HCT116 (cell line): ENCODE measurements at regions not wholly inside any gene's neighbourhood (a gene's known extent, or its start where the extent isn't known, plus 50 kb on each side); places are given as distances from the start of the nearest gene placed in this dataset.

Experiments
- ATAC-seq: fragments of 200-7000 bp; cut with Tn5 transposase; 2 replicates; pipeline ENCODE4 v1.9.1; 2020; ENCODE audit warnings: mild to moderate bottlenecking, moderate library complexity
- BruUV-seq: library from RNA; stranded (reverse); fragments of 400-500 nt; replicated peaks from 2 replicates; lab custom pipeline; 2021; lab: Mats Ljungman, UMichigan
- CTCF ChIA-PET: fragments of 300-600 bp; sonication (Branson Sonifier 250); formaldehyde crosslinking; loops from one replicate; lab custom pipeline; 2021; ENCODE audit warnings: antibody characterized with exemption; lab: Charles Lee
- POLR2A ChIA-PET: fragments of 300-600, 350-600 bp; sonication (Branson Sonifier 250); formaldehyde crosslinking; loops from one replicate; lab custom pipeline; 2021; ENCODE audit warnings: antibody characterized with exemption; lab: Charles Lee
- RAD21 ChIA-PET, 2 experiments: fragments of 300-600 bp; sonication (Branson Sonifier 250); formaldehyde crosslinking; loops; one replicate each; lab custom pipeline; 2023; ENCODE audit warnings: low total read pairs in 2 of 2; ENCODE audit not compliant: uncharacterized antibody in 2 of 2, unreplicated experiment in 2 of 2, low non-redundant PET in 1 of 2; lab: Charles Lee
- DNase-seq: peaks from one replicate; pipeline ENCODE4 v3.0.0-alpha.2; 2010; ENCODE audit warnings: low read depth, low spot score
- H2AFZ ChIP-seq: fragments of 200-600 bp; shearing (Covaris generic), sonication (generic); 2 replicates; pipeline ENCODE4 v1.6.1; 2017; ENCODE audit warnings: low read depth, mixed run types, mixed read lengths, antibody characterized with exemption, low read length; ENCODE audit not compliant: poor library complexity, severe bottlenecking
- H3K27ac ChIP-seq: 2 replicates; pipeline ENCODE4 v1.5.1; 2012; ENCODE audit warnings: low read depth, low read length
- H3K27me3 ChIP-seq: fragments of 200-600 bp; sonication (generic); 2 replicates; pipeline ENCODE4 v1.6.1; 2016; ENCODE audit warnings: mixed run types, low read length, mixed read lengths; ENCODE audit not compliant: insufficient read depth
- H3K36me3 ChIP-seq, 2 experiments: fragments of 200-500 bp in 1 of 2; fragments of 200-600 bp in 1 of 2; sonication (Bioruptor generic) in 1 of 2; sonication (generic) in 1 of 2; 2 replicates each; pipeline versions ENCODE4 v1.5.1 to v1.6.1; 2014 to 2016; ENCODE audit warnings: low read length in 2 of 2, inconsistent platforms in 1 of 2, mixed read lengths in 1 of 2, mixed run types in 1 of 2; ENCODE audit not compliant: insufficient read depth in 2 of 2, control insufficient read depth in 1 of 2
- H3K4me1 ChIP-seq, 2 experiments: fragments of 200-600 bp in 1 of 2; sonication (generic) in 1 of 2; 2 replicates each; pipeline versions ENCODE4 v1.5.1 to v1.6.1; 2012 to 2017; ENCODE audit warnings: low read length in 2 of 2, inconsistent platforms in 1 of 2, mild to moderate bottlenecking in 1 of 2, mixed read lengths in 1 of 2, mixed run types in 1 of 2, moderate library complexity in 1 of 2; ENCODE audit not compliant: insufficient read depth in 2 of 2, control insufficient read depth in 1 of 2
- H3K4me2 ChIP-seq: fragments of 200-600 bp; sonication (generic); 2 replicates; pipeline ENCODE4 v1.6.1; 2017; ENCODE audit warnings: mixed run types, low read length, mixed read lengths
- H3K4me3 ChIP-seq, 2 experiments: fragments of 200-600 bp in 1 of 2; sonication (generic) in 1 of 2; replicated peaks in 1 of 2; 2 replicates each; pipeline ENCODE4 v1.5.1; 2011 to 2016; ENCODE audit warnings: low read length in 2 of 2, control low read depth in 1 of 2, low read depth in 1 of 2, mild to moderate bottlenecking in 1 of 2, mixed read lengths in 1 of 2, mixed run types in 1 of 2
- H3K79me2 ChIP-seq: fragments of 200-600 bp; sonication (generic); 2 replicates; pipeline ENCODE4 v1.6.1; 2017; ENCODE audit warnings: mild to moderate bottlenecking, mixed run types, low read length, moderate library complexity, mixed read lengths; ENCODE audit not compliant: insufficient read depth
- H3K9ac ChIP-seq: fragments of 200-600 bp; sonication (generic); 2 replicates; pipeline ENCODE4 v1.6.1; 2016; ENCODE audit warnings: low read length, mixed read lengths
- H3K9me2 ChIP-seq: fragments of 200-600 bp; sonication (generic), shearing (Covaris generic); 2 replicates; pipeline ENCODE4 v1.6.1; 2017; ENCODE audit warnings: mixed run types, mild to moderate bottlenecking, moderate library complexity; ENCODE audit not compliant: insufficient read depth
- H3K9me3 ChIP-seq, 2 experiments: fragments of 200-500 bp in 1 of 2; fragments of 200-600 bp in 1 of 2; sonication (Bioruptor generic) in 1 of 2; sonication (generic) in 1 of 2; 2 replicates each; pipeline ENCODE4 v1.6.1; 2014 to 2017; ENCODE audit warnings: low read length in 2 of 2, mixed read lengths in 2 of 2, inconsistent platforms in 1 of 2, low read depth in 1 of 2, mild to moderate bottlenecking in 1 of 2, mixed run types in 1 of 2, moderate library complexity in 1 of 2; ENCODE audit not compliant: control insufficient read depth in 1 of 2, insufficient read depth in 1 of 2
- H4K20me1 ChIP-seq: fragments of 200-600 bp; sonication (generic), shearing (Covaris generic); 2 replicates; pipeline ENCODE4 v1.6.1; 2017; ENCODE audit warnings: mixed run types, mild to moderate bottlenecking, moderate library complexity; ENCODE audit not compliant: insufficient read depth
- CBX3 ChIP-seq: IDR thresholded peaks from 2 replicates; pipeline ENCODE4 v1.6.1; 2012; ENCODE audit warnings: low read depth
- CEBPB ChIP-seq: IDR thresholded peaks from 2 replicates; pipeline ENCODE4 v1.6.1; 2012; ENCODE audit warnings: low read depth
- EGR1 ChIP-seq: IDR thresholded peaks from 2 replicates; pipeline ENCODE4 v1.6.1; 2012; ENCODE audit warnings: low read depth
- ELF1 ChIP-seq: IDR thresholded peaks from 2 replicates; pipeline ENCODE4 v1.6.1; 2012; ENCODE audit warnings: low read depth, borderline replicate concordance
- EZH2phosphoT487 ChIP-seq: fragments of 200-600 bp; IDR thresholded peaks from 2 replicates; pipeline ENCODE4 v1.6.1; 2018; ENCODE audit warnings: antibody characterized with exemption, borderline replicate concordance
- FOSL1 ChIP-seq: IDR thresholded peaks from 2 replicates; pipeline ENCODE4 v1.6.1; 2012; ENCODE audit warnings: low read depth
- MAX ChIP-seq: IDR thresholded peaks from 2 replicates; pipeline ENCODE4 v1.6.1; 2012
- POLR2A ChIP-seq: IDR thresholded peaks from 2 replicates; pipeline ENCODE4 v1.7.0; 2011; ENCODE audit warnings: borderline replicate concordance; ENCODE audit not compliant: insufficient read depth, insufficient read length; ENCODE audit errors: extremely low read depth
- POLR2AphosphoS5 ChIP-seq: IDR thresholded peaks from 2 replicates; pipeline ENCODE4 v1.6.1; 2011; ENCODE audit warnings: mild to moderate bottlenecking, low read depth, low read length, moderate library complexity
- RAD21 ChIP-seq: IDR thresholded peaks from 2 replicates; pipeline ENCODE4 v1.6.1; 2012; ENCODE audit warnings: low read depth, mild to moderate bottlenecking
- SIN3A ChIP-seq: IDR thresholded peaks from 2 replicates; pipeline ENCODE4 v1.6.1; 2012; ENCODE audit warnings: low read depth
- SP1 ChIP-seq: IDR thresholded peaks from 2 replicates; pipeline ENCODE4 v1.6.1; 2012; ENCODE audit warnings: low read depth
- SRF ChIP-seq: IDR thresholded peaks from 2 replicates; pipeline ENCODE4 v1.6.1; 2012; ENCODE audit warnings: low read depth
- ZNF274 ChIP-seq: fragments of 200-500 bp; sonication (Bioruptor generic); IDR thresholded peaks from 2 replicates; pipeline ENCODE4 v1.6.1; 2014; ENCODE audit warnings: mild to moderate bottlenecking, low read depth, low read length, inconsistent platforms
- intact Hi-C: fragments of 100-400 bp; cut with micrococcal nuclease; formaldehyde crosslinking; loops from 2 replicates; pipeline ENCODE4 v1.10.0; 2022
- TF ChIP-seq, protein P1 (sequence below), 3 experiments: fragments of 200-600 bp in 1 of 3; sonication (generic) in 1 of 3; IDR thresholded peaks in 2 of 3; conservative IDR thresholded peaks in 1 of 3; 2 replicates each; pipeline ENCODE4 v1.5.1; 2012 to 2017; ENCODE audit warnings: low read depth in 2 of 3, low read length in 2 of 3, antibody characterized with exemption in 1 of 3, borderline replicate concordance in 1 of 3, control low read depth in 1 of 3, mild to moderate bottlenecking in 1 of 3, mixed read lengths in 1 of 3, mixed run types in 1 of 3, moderate library complexity in 1 of 3; ENCODE audit not compliant: insufficient read depth in 1 of 3
- TF ChIP-seq, protein P2 (sequence below): IDR thresholded peaks from 2 replicates; pipeline ENCODE4 v1.6.1; 2012

GRCh38 chr18:64276311-64277090 is 127.6 kb upstream of the LINC00305 start:
- no peak overlapping the region for H2AFZ ChIP-seq
- DNase-seq (no peak), ATAC-seq (no peak)
- H3K27ac ChIP-seq = no peak overlapping the region
- intact Hi-C loops = no loop called here
- H3K9me2 ChIP-seq = no peaks in the 10 kb centered on the region
- no peak overlapping the region for H3K9ac ChIP-seq
- POLR2A ChIA-PET = no interaction called here
- H3K4me3 ChIP-seq = no peak overlapping the region
- no peaks in the 10 kb centered on the region for H4K20me1 ChIP-seq
- CTCF ChIA-PET = no interaction called here
- H3K36me3 ChIP-seq = no peaks in the 10 kb centered on the region
- no peak for TF ChIP-seq CBX3
- no peak for TF ChIP-seq MAX
- no peak for TF ChIP-seq EZH2phosphoT487
- TF ChIP-seq RAD21 = no peak
- TF ChIP-seq FOSL1 = no peak
- TF ChIP-seq ZNF274 = no peak
- TF ChIP-seq ELF1 = no peak
- no peak for TF ChIP-seq CEBPB
- TF ChIP-seq SIN3A = no peak
- TF ChIP-seq EGR1 = no peak
- TF ChIP-seq, protein P1, sequence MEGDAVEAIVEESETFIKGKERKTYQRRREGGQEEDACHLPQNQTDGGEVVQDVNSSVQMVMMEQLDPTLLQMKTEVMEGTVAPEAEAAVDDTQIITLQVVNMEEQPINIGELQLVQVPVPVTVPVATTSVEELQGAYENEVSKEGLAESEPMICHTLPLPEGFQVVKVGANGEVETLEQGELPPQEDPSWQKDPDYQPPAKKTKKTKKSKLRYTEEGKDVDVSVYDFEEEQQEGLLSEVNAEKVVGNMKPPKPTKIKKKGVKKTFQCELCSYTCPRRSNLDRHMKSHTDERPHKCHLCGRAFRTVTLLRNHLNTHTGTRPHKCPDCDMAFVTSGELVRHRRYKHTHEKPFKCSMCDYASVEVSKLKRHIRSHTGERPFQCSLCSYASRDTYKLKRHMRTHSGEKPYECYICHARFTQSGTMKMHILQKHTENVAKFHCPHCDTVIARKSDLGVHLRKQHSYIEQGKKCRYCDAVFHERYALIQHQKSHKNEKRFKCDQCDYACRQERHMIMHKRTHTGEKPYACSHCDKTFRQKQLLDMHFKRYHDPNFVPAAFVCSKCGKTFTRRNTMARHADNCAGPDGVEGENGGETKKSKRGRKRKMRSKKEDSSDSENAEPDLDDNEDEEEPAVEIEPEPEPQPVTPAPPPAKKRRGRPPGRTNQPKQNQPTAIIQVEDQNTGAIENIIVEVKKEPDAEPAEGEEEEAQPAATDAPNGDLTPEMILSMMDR (IDR thresholded peaks at IDR 0.05 in 2 of 3, conservative IDR thresholded peaks at IDR 0.05 in 1 of 3; ENCODE audit: borderline replicate concordance in 1 of 3, insufficient read depth in 1 of 3, low read depth in 2 of 3, low read length in 2 of 3) = no peak
- TF ChIP-seq SP1 = no peak
- TF ChIP-seq POLR2A = no peak
- TF ChIP-seq SRF = no peak
- TF ChIP-seq POLR2AphosphoS5 = no peak
- TF ChIP-seq, protein P2, sequence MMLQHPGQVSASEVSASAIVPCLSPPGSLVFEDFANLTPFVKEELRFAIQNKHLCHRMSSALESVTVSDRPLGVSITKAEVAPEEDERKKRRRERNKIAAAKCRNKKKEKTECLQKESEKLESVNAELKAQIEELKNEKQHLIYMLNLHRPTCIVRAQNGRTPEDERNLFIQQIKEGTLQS = no peak
- peaks cover 11 to 16% of the 10 kb centered on the region in 2 experiments; a peak in 2 of 4 replicates for H3K9me3 ChIP-seq
- H3K79me2 ChIP-seq = no peaks in the 10 kb centered on the region
- no peaks in the 10 kb centered on the region for H3K4me1 ChIP-seq
- H3K27me3 ChIP-seq = no peaks in the 10 kb centered on the region
- RAD21 ChIA-PET = no interaction called here
- BruUV-seq = no TSS peak
- no peak overlapping the region for H3K4me2 ChIP-seq
